ENCODE measurements at regions not wholly inside any gene's neighbourhood (a gene's known extent, or its start where the extent isn't known, plus 50 kb on each side); places are given as distances from the start of the nearest gene placed in this dataset.

- no peak overlapping the region for H3K9ac ChIP-seq (replicated peaks in 1 of 4; ENCODE audit: extremely low read depth in 1 of 4, low read depth in 3 of 4, low read length in 3 of 4)
- no peaks in the 10 kb centered on the region for H3K79me2 ChIP-seq (ENCODE audit: control insufficient read depth in 1 of 2, insufficient read depth in 2 of 2, low read length in 2 of 2)
- no peaks in the 10 kb centered on the region for H4K20me1 ChIP-seq (replicated peaks in 1 of 2; ENCODE audit: control insufficient read depth in 1 of 2, insufficient read depth in 2 of 2, low read length in 2 of 2)
- no peak overlapping the region for H2BK12ac ChIP-seq (ENCODE audit: low read depth, low read length)
- no peak overlapping the region for H3K56ac ChIP-seq (replicated peaks; ENCODE audit: insufficient read length, low read depth, low read length)
- H3K27ac ChIP-seq (ENCODE audit: low read depth, low read length), result no peak overlapping the region
- no peak overlapping the region for H4K5ac ChIP-seq (ENCODE audit: insufficient read length, low read depth, low read length)
- no peak overlapping the region for H3K23ac ChIP-seq (ENCODE audit: insufficient read length)
- H2BK15ac ChIP-seq (ENCODE audit: low read length), result no peak overlapping the region
- ChIA-PET CTCF (ENCODE audit: partially characterized antibody) (no interaction called here), POLR2A (ENCODE audit: partially characterized antibody) (no interaction called here)
- no peaks in the 10 kb centered on the region for H3K27me3 ChIP-seq (replicated peaks in 1 of 4; ENCODE audit: control insufficient read depth in 3 of 4, extremely low read depth in 1 of 4, insufficient read depth in 3 of 4, low read length in 3 of 4)
- H2AK5ac ChIP-seq (ENCODE audit: low read depth, low read length), result no peak overlapping the region
- WGBS, 2 experiments (ENCODE audit: extremely low coverage in 1 of 2, insufficient coverage in 1 of 2, insufficient read length in 1 of 2, insufficient replicate concordance in 2 of 2, low coverage in 1 of 2, low lambda C conversion rate in 2 of 2, missing lambda C conversion rate in 1 of 2), result 93% methylated on average over 3 of the region's 3 CpGs; no CpG with 5 or more reads in 1 of the 2 experiments
- no peaks in the 10 kb centered on the region for H3K23me2 ChIP-seq (ENCODE audit: low read depth, low read length)
- H3K14ac ChIP-seq (ENCODE audit: insufficient read length), result no peak overlapping the region
- no peak for DNase-seq (ENCODE audit: low read depth in 1 of 2, low spot score in 2 of 2)
- H3K4ac ChIP-seq (replicated peaks; ENCODE audit: insufficient read length, low read depth, low read length), result no peak overlapping the region
- no peak for FAIRE-seq
- no peak overlapping the region for H3K18ac ChIP-seq (ENCODE audit: extremely low read depth, low read length)
- H4K91ac ChIP-seq (replicated peaks; ENCODE audit: insufficient read length, low read length), result no peak overlapping the region
- no peak overlapping the region for H2AFZ ChIP-seq (ENCODE audit: low read length)
- no peak overlapping the region for H2BK5ac ChIP-seq (ENCODE audit: low read depth, low read length)
- no peaks in the 10 kb centered on the region for H3K9me3 ChIP-seq (ENCODE audit: insufficient read depth in 2 of 2, low read depth in 1 of 2, low read length in 1 of 2)
- no peak overlapping the region for H3K4me2 ChIP-seq (ENCODE audit: insufficient read depth in 1 of 2, low read depth in 2 of 2, low read length in 2 of 2)
- no peaks in the 10 kb centered on the region for H3K79me1 ChIP-seq (ENCODE audit: low read depth, low read length)
- no peaks in the 10 kb centered on the region for H3K36me3 ChIP-seq (ENCODE audit: control insufficient read depth in 2 of 4, insufficient read depth in 4 of 4, low read length in 3 of 4)
- no peak overlapping the region for H2BK120ac ChIP-seq (replicated peaks; ENCODE audit: low read depth, low read length)
- no peak overlapping the region for H2BK20ac ChIP-seq (ENCODE audit: low read length)
- H4K8ac ChIP-seq (ENCODE audit: extremely low read depth, insufficient read depth, low read length), result no peak overlapping the region
- no peak overlapping the region for H3K4me3 ChIP-seq (ENCODE audit: extremely low read depth in 1 of 4, insufficient read depth in 2 of 4, low read depth in 3 of 4, low read length in 4 of 4)
- H3K4me1 ChIP-seq (replicated peaks in 1 of 4; ENCODE audit: control insufficient read depth in 3 of 4, insufficient read depth in 4 of 4, low read length in 3 of 4), result peaks cover 0 to 2% (median 0%) of the 10 kb centered on the region in 4 experiments; a peak in 2 of 7 replicates
- TF ChIP-seq SIN3A (conservative IDR thresholded peaks at IDR 0.05 in 1 of 2, IDR thresholded peaks at IDR 0.05 in 1 of 2; ENCODE audit: low read depth in 1 of 2, low read length in 2 of 2), result no peak
- no peak for TF ChIP-seq CTBP2 (IDR thresholded peaks at IDR 0.05; ENCODE audit: borderline replicate concordance, insufficient read depth, insufficient read length, low read length)
Measured at GRCh38 chr2:221850076-221850475, 278.0 kb upstream of the EPHA4 start.

Data from H1 (cell line).